H1 (cell line): ENCODE measurements at regions not wholly inside any gene's neighbourhood (a gene's known extent, or its start where the extent isn't known, plus 50 kb on each side); places are given as distances from the start of the nearest gene placed in this dataset.

Experiments used
- CTCF ChIA-PET: fragments of 300-600 bp; sonication (Branson Sonifier 250); formaldehyde crosslinking; loops from one replicate; lab custom pipeline; 2021; ENCODE audit not compliant: partially characterized antibody; lab: Charles Lee
- POLR2A ChIA-PET: fragments of 300-600 bp; sonication (Branson Sonifier 250); formaldehyde crosslinking; loops from one replicate; lab custom pipeline; 2021; ENCODE audit warnings: inconsistent platforms; ENCODE audit not compliant: partially characterized antibody; lab: Charles Lee
- DNase-seq, 2 experiments: peaks; one replicate each; pipeline versions ENCODE4 v3.0.0 to v3.0.0-alpha.2; 2010 to 2022; ENCODE audit warnings: low spot score in 2 of 2, low read depth in 1 of 2, mixed read lengths in 1 of 2
- FAIRE-seq: peaks from 2 replicates; lab custom pipeline; 2011; peaks lifted over from hg19 to GRCh38; lab: Jason Lieb, UNC
- H2AFZ ChIP-seq: 2 replicates; pipeline ENCODE4 v1.8.1; 2012; ENCODE audit warnings: low read length, inconsistent platforms
- H2AK5ac ChIP-seq: 2 replicates; pipeline ENCODE4 v1.6.1; 2013; ENCODE audit warnings: low read depth, low read length
- H2BK120ac ChIP-seq: replicated peaks from 2 replicates; pipeline ENCODE3; 2013; ENCODE audit warnings: low read depth, low read length, inconsistent platforms
- H2BK12ac ChIP-seq: 2 replicates; pipeline ENCODE4 v1.6.1; 2013; ENCODE audit warnings: low read depth, low read length
- H2BK15ac ChIP-seq: 2 replicates; pipeline ENCODE4 v1.6.1; 2013; ENCODE audit warnings: low read length
- H2BK20ac ChIP-seq: 2 replicates; pipeline ENCODE4 v1.6.1; 2013; ENCODE audit warnings: low read length
- H2BK5ac ChIP-seq: 2 replicates; pipeline ENCODE4 v1.6.1; 2013; ENCODE audit warnings: low read depth, low read length
- H3K14ac ChIP-seq: 2 replicates; pipeline ENCODE4 v1.6.1; 2013; ENCODE audit warnings: inconsistent platforms; ENCODE audit not compliant: insufficient read length
- H3K18ac ChIP-seq: 2 replicates; pipeline ENCODE4 v1.6.1; 2013; ENCODE audit warnings: low read length; ENCODE audit errors: extremely low read depth
- H3K23ac ChIP-seq: 2 replicates; pipeline ENCODE4 v1.6.1; 2013; ENCODE audit warnings: inconsistent platforms; ENCODE audit not compliant: insufficient read length
- H3K23me2 ChIP-seq: 2 replicates; pipeline ENCODE4 v1.6.1; 2013; ENCODE audit warnings: low read depth, low read length
- H3K27ac ChIP-seq: 2 replicates; pipeline ENCODE4 v1.6.1; 2011; ENCODE audit warnings: low read depth, low read length, inconsistent platforms
- H3K27me3 ChIP-seq, 4 experiments: replicated peaks in 1 of 4; 1 replicate in 1 of 4; 2 replicates in 3 of 4; pipeline versions ENCODE4 v1.6.1 to v1.8.1; 2011 to 2013; ENCODE audit warnings: low read length in 3 of 4, mild to moderate bottlenecking in 3 of 4, inconsistent platforms in 2 of 4, mixed read lengths in 2 of 4, moderate library complexity in 1 of 4; ENCODE audit not compliant: control insufficient read depth in 3 of 4, insufficient read depth in 3 of 4; ENCODE audit errors: extremely low read depth in 1 of 4
- H3K36me3 ChIP-seq, 4 experiments: 2 replicates each; pipeline versions ENCODE4 v1.6.1 to v1.8.1; 2011 to 2013; ENCODE audit warnings: mild to moderate bottlenecking in 4 of 4, low read length in 3 of 4, moderate library complexity in 2 of 4, control low read depth in 1 of 4, inconsistent platforms in 1 of 4; ENCODE audit not compliant: insufficient read depth in 4 of 4, control insufficient read depth in 2 of 4
- H3K4ac ChIP-seq: replicated peaks from 2 replicates; pipeline ENCODE3; 2013; ENCODE audit warnings: low read length, low read depth, mixed read lengths, inconsistent platforms; ENCODE audit not compliant: insufficient read length
- H3K4me1 ChIP-seq, 4 experiments: replicated peaks in 1 of 4; 1 replicate in 1 of 4; 2 replicates in 3 of 4; pipeline versions ENCODE4 v1.6.1 to v1.8.1; 2011 to 2013; ENCODE audit warnings: low read length in 3 of 4, inconsistent platforms in 2 of 4, mixed read lengths in 1 of 4; ENCODE audit not compliant: insufficient read depth in 4 of 4, control insufficient read depth in 3 of 4
- H3K4me2 ChIP-seq, 2 experiments: 2 replicates each; pipeline versions ENCODE4 v1.6.1 to v1.8.1; 2011 to 2013; ENCODE audit warnings: low read depth in 2 of 2, low read length in 2 of 2, control low read depth in 1 of 2, inconsistent platforms in 1 of 2, mild to moderate bottlenecking in 1 of 2; ENCODE audit not compliant: insufficient read depth in 1 of 2
- H3K4me3 ChIP-seq, 4 experiments: fragments of 200-600, 300-600 bp in 1 of 4; sonication (generic), shearing (Covaris generic), sonication (Bioruptor Twin) in 1 of 4; 2 replicates each; pipeline versions ENCODE4 v1.5.1 to v1.8.1; 2011 to 2016; ENCODE audit warnings: low read length in 4 of 4, low read depth in 3 of 4, control low read depth in 2 of 4, inconsistent platforms in 2 of 4, mild to moderate bottlenecking in 2 of 4, mixed read lengths in 1 of 4, moderate library complexity in 1 of 4; ENCODE audit not compliant: insufficient read depth in 2 of 4; ENCODE audit errors: extremely low read depth in 1 of 4
- H3K56ac ChIP-seq: replicated peaks from 2 replicates; pipeline ENCODE3; 2013; ENCODE audit warnings: low read depth, mild to moderate bottlenecking, mixed read lengths, low read length, inconsistent platforms; ENCODE audit not compliant: insufficient read length
- H3K79me1 ChIP-seq: 2 replicates; pipeline ENCODE4 v1.6.1; 2013; ENCODE audit warnings: low read depth, low read length, control low read depth
- H3K79me2 ChIP-seq, 2 experiments: 2 replicates each; pipeline versions ENCODE4 v1.6.1 to v1.8.1; 2012 to 2013; ENCODE audit warnings: low read length in 2 of 2, mild to moderate bottlenecking in 2 of 2, inconsistent platforms in 1 of 2; ENCODE audit not compliant: insufficient read depth in 2 of 2, control insufficient read depth in 1 of 2
- H3K9ac ChIP-seq, 4 experiments: replicated peaks in 1 of 4; 1 replicate in 1 of 4; 2 replicates in 3 of 4; pipeline versions ENCODE4 v1.6.1 to v1.8.1; 2011 to 2013; ENCODE audit warnings: low read depth in 3 of 4, low read length in 3 of 4, control low read depth in 2 of 4, mild to moderate bottlenecking in 2 of 4, moderate library complexity in 2 of 4, inconsistent platforms in 1 of 4; ENCODE audit errors: extremely low read depth in 1 of 4
- H3K9me3 ChIP-seq, 2 experiments: 2 replicates each; pipeline versions ENCODE4 v1.6.1 to v1.8.1; 2012 to 2013; ENCODE audit warnings: mild to moderate bottlenecking in 2 of 2, moderate library complexity in 2 of 2, control low read depth in 1 of 2, inconsistent platforms in 1 of 2, low read depth in 1 of 2, low read length in 1 of 2, mixed read lengths in 1 of 2; ENCODE audit not compliant: insufficient read depth in 2 of 2
- H4K20me1 ChIP-seq, 2 experiments: replicated peaks in 1 of 2; 2 replicates each; pipeline versions ENCODE3 to v1.8.1; 2011 to 2013; ENCODE audit warnings: inconsistent platforms in 2 of 2, low read length in 2 of 2, mild to moderate bottlenecking in 1 of 2; ENCODE audit not compliant: insufficient read depth in 2 of 2, control insufficient read depth in 1 of 2
- H4K5ac ChIP-seq: 2 replicates; pipeline ENCODE4 v1.6.1; 2013; ENCODE audit warnings: low read length, low read depth, mixed read lengths, inconsistent platforms; ENCODE audit not compliant: insufficient read length
- H4K8ac ChIP-seq: 2 replicates; pipeline ENCODE4 v1.8.0; 2013; ENCODE audit warnings: mild to moderate bottlenecking, moderate library complexity, low read length, inconsistent platforms; ENCODE audit not compliant: insufficient read depth; ENCODE audit errors: extremely low read depth
- H4K91ac ChIP-seq: replicated peaks from 2 replicates; pipeline ENCODE3; 2013; ENCODE audit warnings: low read length, mixed read lengths, inconsistent platforms; ENCODE audit not compliant: insufficient read length
- BCL11A ChIP-seq, 2 experiments: IDR thresholded peaks; one replicate each; pipeline ENCODE4 v1.6.1; 2011; ENCODE audit warnings: low read depth in 2 of 2, low read length in 2 of 2, mild to moderate bottlenecking in 2 of 2
- CBX5 ChIP-seq: fragments of 300-800, 300-1000 bp; sonication (generic); IDR thresholded peaks from 2 replicates; pipeline ENCODE4 v1.7.1; 2016; ENCODE audit warnings: antibody characterized with exemption, low read length, low read depth
- NANOG ChIP-seq: IDR thresholded peaks from 2 replicates; pipeline ENCODE4 v1.6.1; 2011; ENCODE audit warnings: low read length, low read depth, mild to moderate bottlenecking, inconsistent platforms; ENCODE audit not compliant: insufficient read depth, poor library complexity, severe bottlenecking
- SAP30 ChIP-seq: fragments of 300-600 bp; sonication (generic); IDR thresholded peaks from 2 replicates; pipeline ENCODE4 v1.7.1; 2012; ENCODE audit warnings: low read length, moderate library complexity, mild to moderate bottlenecking, inconsistent platforms; ENCODE audit not compliant: insufficient read depth, insufficient replicate concordance
- TBP ChIP-seq: IDR thresholded peaks from 2 replicates; pipeline ENCODE4 v1.6.1; 2011; ENCODE audit warnings: low read depth, low read length, improper control_type of control experiment
- ZNF274 ChIP-seq: IDR thresholded peaks from 2 replicates; pipeline ENCODE4 v1.7.0; 2012; ENCODE audit warnings: low read length, borderline replicate concordance; ENCODE audit errors: extremely low read depth
- WGBS, 2 experiments: shearing (Covaris generic) in 1 of 2; methylation state at CpG; one replicate each; pipeline versions ENCODE4 v1.1.6 to v1.1.7; 2013 to 2015; ENCODE audit warnings: low lambda C conversion rate in 2 of 2, mixed read lengths in 2 of 2, inconsistent platforms in 1 of 2, low coverage in 1 of 2, missing lambda C conversion rate in 1 of 2; ENCODE audit not compliant: insufficient replicate concordance in 2 of 2, insufficient coverage in 1 of 2, insufficient read length in 1 of 2; ENCODE audit errors: extremely low coverage in 1 of 2, missing lambda C conversion rate in 1 of 2; 5-methylcytosine and 5-hydroxymethylcytosine counted together

DNA sequence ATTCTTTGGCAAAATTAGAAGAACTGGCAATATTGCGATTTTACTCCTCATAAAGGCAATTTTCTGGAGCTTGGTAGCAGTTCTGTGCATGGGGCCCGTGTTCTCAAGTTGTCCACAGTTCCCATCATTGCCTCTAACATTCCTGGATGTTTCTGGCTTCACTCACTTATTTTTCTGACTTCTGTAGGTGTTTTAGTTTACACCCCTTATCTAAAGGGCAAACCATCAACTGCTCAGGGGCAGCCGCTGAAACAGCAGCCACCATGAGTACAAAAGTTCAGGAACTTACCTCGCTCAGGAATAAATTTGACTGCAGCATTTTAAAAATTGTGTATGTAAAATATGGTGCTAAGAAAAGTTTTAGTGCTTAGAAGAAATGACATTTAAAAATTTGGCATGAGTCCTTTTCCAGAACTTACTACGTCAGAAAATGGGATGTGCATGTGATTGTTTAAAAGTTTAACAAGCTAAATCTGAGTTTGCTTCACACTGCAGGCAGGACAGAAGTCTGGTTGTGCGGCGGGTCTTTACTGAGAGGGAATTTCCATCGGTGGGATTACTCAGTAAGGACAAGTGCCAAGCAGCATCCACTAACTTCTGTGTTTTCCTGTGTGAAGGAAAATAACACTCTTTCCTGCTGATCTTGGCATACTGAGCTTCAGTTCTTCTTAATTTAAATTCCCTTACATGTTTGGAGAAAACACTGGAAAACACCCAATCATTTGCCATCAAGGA, 261.7 kb downstream of the MAT2B start:
- Histone ChIP-seq H3K4me3 (no peak overlapping the region), H3K9me3 (no peaks in the 10 kb centered on the region), H2BK5ac (no peak overlapping the region), H3K9ac (no peak overlapping the region), H4K8ac (no peak overlapping the region), H4K5ac (no peak overlapping the region), H2BK120ac (no peak overlapping the region), H3K36me3 (no peaks in the 10 kb centered on the region), H2AFZ (peak overlapping the region; percentile 60; the same call in 1 of the 2 replicates), H3K4me2 (no peak overlapping the region), H3K23ac (no peak overlapping the region), H3K79me2 (no peaks in the 10 kb centered on the region), H2BK12ac (no peak overlapping the region), H2BK15ac (no peak overlapping the region), H4K91ac (no peak overlapping the region), H2BK20ac (no peak overlapping the region), H3K4ac (no peak overlapping the region), H3K4me1 (no peaks in the 10 kb centered on the region), H4K20me1 (no peaks in the 10 kb centered on the region), H2AK5ac (no peak overlapping the region), H3K56ac (no peak overlapping the region), H3K27ac (no peak overlapping the region), H3K23me2 (no peaks in the 10 kb centered on the region), H3K14ac (no peak overlapping the region), H3K79me1 (no peaks in the 10 kb centered on the region), H3K18ac (no peak overlapping the region), H3K27me3 (no peaks in the 10 kb centered on the region)
- no peak for FAIRE-seq
- WGBS, 2 experiments = 89% methylated on average over 8 of the region's 8 CpGs; no CpG with 5 or more reads in 1 of the 2 experiments
- TF ChIP-seq SAP30 = no peak
- TF ChIP-seq NANOG = no peak
- TF ChIP-seq BCL11A (IDR thresholded peaks at IDR 0.05; ENCODE audit: low read depth in 2 of 2, low read length in 2 of 2) = no peak
- no peak for TF ChIP-seq CBX5
- TF ChIP-seq TBP = no peak
- TF ChIP-seq ZNF274 = no peak
- ChIA-PET CTCF (no interaction called here), POLR2A (no interaction called here)
- no peak for DNase-seq
